HL-60 (cell line): ENCODE measurements at regions not wholly inside any gene's neighbourhood (a gene's known extent, or its start where the extent isn't known, plus 50 kb on each side); places are given as distances from the start of the nearest gene placed in this dataset.

Source experiments
- DNase-seq, 2 experiments: peaks; one replicate each; pipeline ENCODE4 v3.0.0-alpha.2; 2010 to 2020; ENCODE audit warnings: low read depth in 1 of 2, low spot score in 1 of 2
- H3K27ac ChIP-seq: fragments of 250-450 bp; sonication (Bioruptor Pico); replicated peaks from 2 replicates; pipeline ENCODE4 v1.5.1; 2020; ENCODE audit warnings: mild to moderate bottlenecking, moderate library complexity
- H3K27me3 ChIP-seq: fragments of 250-450 bp; sonication (Bioruptor Pico); 2 replicates; pipeline ENCODE4 v1.5.1; 2021; ENCODE audit warnings: mild to moderate bottlenecking, moderate library complexity; ENCODE audit not compliant: insufficient read depth, poor library complexity, severe bottlenecking
- H3K4me3 ChIP-seq: replicated peaks from 2 replicates; pipeline ENCODE4 v1.5.1; 2011; ENCODE audit warnings: mild to moderate bottlenecking, control low read depth, low read length; ENCODE audit not compliant: insufficient read depth
- GABPA ChIP-seq: IDR thresholded peaks from 2 replicates; pipeline ENCODE4 v1.6.1; 2012; ENCODE audit warnings: low read depth
- POLR2AphosphoS5 ChIP-seq: IDR thresholded peaks from 2 replicates; pipeline ENCODE4 v1.6.1; 2012; ENCODE audit warnings: low read depth
- SPI1 ChIP-seq: IDR thresholded peaks from 2 replicates; pipeline ENCODE4 v1.6.1; 2012; ENCODE audit warnings: low read depth, mild to moderate bottlenecking, borderline replicate concordance
- TF ChIP-seq, protein P1 (sequence below): IDR thresholded peaks from 2 replicates; pipeline ENCODE4 v1.6.1; 2012; ENCODE audit warnings: low read depth; ENCODE audit not compliant: insufficient replicate concordance
- TF ChIP-seq, protein P2 (sequence below): IDR thresholded peaks from one replicate; pipeline ENCODE4 v1.5.1; 2011; ENCODE audit warnings: low read length, control low read depth, inconsistent platforms; ENCODE audit not compliant: insufficient read depth

DNA sequence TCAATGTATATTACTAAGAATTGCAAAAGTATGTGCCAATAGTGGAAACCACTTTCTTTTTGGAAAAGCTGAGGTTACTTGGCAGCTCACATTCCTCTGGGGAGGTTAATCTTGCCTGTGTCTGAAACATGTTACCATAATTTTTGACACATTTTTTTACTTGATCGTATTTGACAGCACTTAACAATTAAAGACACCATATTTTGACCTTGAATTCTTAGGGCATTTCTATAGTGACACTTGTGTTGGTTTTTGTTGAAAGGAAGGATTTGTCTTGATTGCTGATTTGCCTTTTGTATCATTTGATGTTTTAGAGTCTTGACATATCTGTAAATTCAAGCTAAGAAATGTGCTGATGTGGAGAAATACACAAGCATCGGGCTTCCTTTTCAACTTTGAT is 2135.5 kb downstream of the PCDH7 start:
- DNase-seq = no peak
- TF ChIP-seq SPI1 = no peak
- no peak for TF ChIP-seq GABPA
- TF ChIP-seq POLR2AphosphoS5 = no peak
- TF ChIP-seq, protein P1, sequence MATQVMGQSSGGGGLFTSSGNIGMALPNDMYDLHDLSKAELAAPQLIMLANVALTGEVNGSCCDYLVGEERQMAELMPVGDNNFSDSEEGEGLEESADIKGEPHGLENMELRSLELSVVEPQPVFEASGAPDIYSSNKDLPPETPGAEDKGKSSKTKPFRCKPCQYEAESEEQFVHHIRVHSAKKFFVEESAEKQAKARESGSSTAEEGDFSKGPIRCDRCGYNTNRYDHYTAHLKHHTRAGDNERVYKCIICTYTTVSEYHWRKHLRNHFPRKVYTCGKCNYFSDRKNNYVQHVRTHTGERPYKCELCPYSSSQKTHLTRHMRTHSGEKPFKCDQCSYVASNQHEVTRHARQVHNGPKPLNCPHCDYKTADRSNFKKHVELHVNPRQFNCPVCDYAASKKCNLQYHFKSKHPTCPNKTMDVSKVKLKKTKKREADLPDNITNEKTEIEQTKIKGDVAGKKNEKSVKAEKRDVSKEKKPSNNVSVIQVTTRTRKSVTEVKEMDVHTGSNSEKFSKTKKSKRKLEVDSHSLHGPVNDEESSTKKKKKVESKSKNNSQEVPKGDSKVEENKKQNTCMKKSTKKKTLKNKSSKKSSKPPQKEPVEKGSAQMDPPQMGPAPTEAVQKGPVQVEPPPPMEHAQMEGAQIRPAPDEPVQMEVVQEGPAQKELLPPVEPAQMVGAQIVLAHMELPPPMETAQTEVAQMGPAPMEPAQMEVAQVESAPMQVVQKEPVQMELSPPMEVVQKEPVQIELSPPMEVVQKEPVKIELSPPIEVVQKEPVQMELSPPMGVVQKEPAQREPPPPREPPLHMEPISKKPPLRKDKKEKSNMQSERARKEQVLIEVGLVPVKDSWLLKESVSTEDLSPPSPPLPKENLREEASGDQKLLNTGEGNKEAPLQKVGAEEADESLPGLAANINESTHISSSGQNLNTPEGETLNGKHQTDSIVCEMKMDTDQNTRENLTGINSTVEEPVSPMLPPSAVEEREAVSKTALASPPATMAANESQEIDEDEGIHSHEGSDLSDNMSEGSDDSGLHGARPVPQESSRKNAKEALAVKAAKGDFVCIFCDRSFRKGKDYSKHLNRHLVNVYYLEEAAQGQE = no peak
- TF ChIP-seq, protein P2, sequence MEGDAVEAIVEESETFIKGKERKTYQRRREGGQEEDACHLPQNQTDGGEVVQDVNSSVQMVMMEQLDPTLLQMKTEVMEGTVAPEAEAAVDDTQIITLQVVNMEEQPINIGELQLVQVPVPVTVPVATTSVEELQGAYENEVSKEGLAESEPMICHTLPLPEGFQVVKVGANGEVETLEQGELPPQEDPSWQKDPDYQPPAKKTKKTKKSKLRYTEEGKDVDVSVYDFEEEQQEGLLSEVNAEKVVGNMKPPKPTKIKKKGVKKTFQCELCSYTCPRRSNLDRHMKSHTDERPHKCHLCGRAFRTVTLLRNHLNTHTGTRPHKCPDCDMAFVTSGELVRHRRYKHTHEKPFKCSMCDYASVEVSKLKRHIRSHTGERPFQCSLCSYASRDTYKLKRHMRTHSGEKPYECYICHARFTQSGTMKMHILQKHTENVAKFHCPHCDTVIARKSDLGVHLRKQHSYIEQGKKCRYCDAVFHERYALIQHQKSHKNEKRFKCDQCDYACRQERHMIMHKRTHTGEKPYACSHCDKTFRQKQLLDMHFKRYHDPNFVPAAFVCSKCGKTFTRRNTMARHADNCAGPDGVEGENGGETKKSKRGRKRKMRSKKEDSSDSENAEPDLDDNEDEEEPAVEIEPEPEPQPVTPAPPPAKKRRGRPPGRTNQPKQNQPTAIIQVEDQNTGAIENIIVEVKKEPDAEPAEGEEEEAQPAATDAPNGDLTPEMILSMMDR = no peak
- no peaks in the 10 kb centered on the region for H3K27me3 ChIP-seq
- H3K4me3 ChIP-seq = no peak overlapping the region
- H3K27ac ChIP-seq = no peak overlapping the region

DNA sequence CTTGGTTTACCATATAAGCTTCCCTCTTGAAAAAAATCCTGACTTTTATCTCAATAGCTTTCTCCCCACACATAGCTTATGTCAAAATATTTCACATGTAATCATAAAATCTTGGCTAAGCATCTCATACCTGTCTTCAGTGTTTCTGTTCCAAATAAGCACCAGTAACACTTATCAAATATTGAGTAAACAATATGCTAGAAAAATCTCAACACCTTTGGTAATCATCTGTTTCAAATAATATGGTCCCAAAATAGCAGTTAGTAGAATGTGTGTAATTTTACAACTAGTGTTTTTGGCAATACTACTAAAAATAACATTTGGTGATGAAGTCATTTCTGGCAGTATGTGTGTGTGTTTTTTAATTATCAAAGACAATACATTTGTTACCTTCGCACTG is 2138.2 kb downstream of the PCDH7 start:
- no peak overlapping the region for H3K4me3 ChIP-seq
- no peak for DNase-seq
- H3K27me3 ChIP-seq = no peaks in the 10 kb centered on the region
- no peak overlapping the region for H3K27ac ChIP-seq
- TF ChIP-seq SPI1 = no peak

DNA sequence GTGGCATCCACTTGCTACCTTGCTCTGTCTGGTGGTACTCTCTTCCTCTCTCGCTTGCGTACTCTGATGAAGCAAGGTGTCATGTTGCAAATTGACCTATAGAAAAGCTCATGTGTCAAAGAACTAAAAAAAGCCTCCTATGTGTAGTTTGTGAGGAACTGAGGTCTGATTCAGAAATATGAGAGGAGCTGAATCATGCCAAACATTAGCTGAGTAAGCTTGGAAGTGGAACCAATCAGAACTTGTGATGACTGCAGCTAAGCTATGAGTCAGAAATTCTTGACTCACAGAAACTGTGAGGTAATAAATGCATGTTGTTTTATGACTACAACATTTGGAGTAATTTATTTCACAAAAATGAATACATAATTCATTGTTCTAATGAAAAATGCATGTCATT is 2138.8 kb downstream of the PCDH7 start:
- DNase-seq = no peak
- TF ChIP-seq POLR2AphosphoS5 (no peak), SPI1 (no peak), GABPA (no peak)
- TF ChIP-seq, protein P1 = no peak
- TF ChIP-seq, protein P2 = no peak
- Histone ChIP-seq H3K27me3 (no peaks in the 10 kb centered on the region), H3K4me3 (no peak overlapping the region), H3K27ac (no peak overlapping the region)

DNA sequence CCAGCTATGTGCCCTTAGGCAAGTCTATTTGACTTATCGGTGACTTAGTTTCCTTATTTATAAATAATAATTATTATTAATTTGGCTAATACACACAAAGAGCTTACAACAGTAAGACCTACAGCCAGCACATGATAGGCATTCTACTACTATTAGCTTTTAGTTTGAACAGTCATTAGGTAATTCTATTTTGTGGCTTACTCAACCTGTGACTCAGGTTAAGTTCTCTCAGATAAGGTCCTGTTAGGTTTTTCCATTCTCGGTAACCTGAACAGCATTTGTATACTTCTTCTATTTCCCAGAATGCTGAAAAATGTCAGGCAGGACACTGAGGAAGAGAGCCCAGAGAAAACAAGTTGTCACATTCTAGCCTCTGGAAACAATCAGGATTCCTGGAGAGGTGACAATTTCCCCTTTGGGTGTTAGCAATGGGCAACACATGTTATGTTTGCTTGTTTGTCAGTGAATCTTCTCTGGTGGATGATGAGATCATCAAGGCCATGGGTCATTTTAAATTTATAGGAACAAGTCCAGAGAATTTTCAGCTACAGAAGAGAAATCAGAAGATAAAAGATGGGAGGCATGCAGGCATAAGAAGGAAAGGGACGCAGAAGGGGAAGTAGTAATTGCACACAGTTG is 2144.7 kb downstream of the PCDH7 start:
- no peak overlapping the region for H3K4me3 ChIP-seq
- TF ChIP-seq GABPA (no peak), POLR2AphosphoS5 (no peak), SPI1 (no peak)
- TF ChIP-seq, protein P2 = no peak
- TF ChIP-seq, protein P1 = no peak
- no peak overlapping the region for H3K27ac ChIP-seq
- no peak for DNase-seq
- no peaks in the 10 kb centered on the region for H3K27me3 ChIP-seq
